Hematopoietic multipotent progenitor cell treated with erythropoietin and hydrocortisone succinate and interleukin-3 and kit ligand, for 15 days (in vitro differentiated cells): ENCODE measurements at regions not wholly inside any gene's neighbourhood (a gene's known extent, or its start where the extent isn't known, plus 50 kb on each side); places are given as distances from the start of the nearest gene placed in this dataset.
"Not testable (repeated sequence)": the region's sequence is repeated elsewhere in the genome, so short reads cannot be mapped to it uniquely, and the experiment has no call there.

Experiments used
- DNase-seq: peaks from one replicate; pipeline ENCODE4 v3.0.0-alpha.2; 2015; ENCODE audit warnings: low spot score

- no peak for DNase-seq
Measured at GRCh38 chr12:25424211-25424731, 128.8 kb downstream of the LMNTD1 start.

- no peak for DNase-seq
Measured at GRCh38 chr12:25423355-25424050, 129.6 kb downstream of the LMNTD1 start.

DNA sequence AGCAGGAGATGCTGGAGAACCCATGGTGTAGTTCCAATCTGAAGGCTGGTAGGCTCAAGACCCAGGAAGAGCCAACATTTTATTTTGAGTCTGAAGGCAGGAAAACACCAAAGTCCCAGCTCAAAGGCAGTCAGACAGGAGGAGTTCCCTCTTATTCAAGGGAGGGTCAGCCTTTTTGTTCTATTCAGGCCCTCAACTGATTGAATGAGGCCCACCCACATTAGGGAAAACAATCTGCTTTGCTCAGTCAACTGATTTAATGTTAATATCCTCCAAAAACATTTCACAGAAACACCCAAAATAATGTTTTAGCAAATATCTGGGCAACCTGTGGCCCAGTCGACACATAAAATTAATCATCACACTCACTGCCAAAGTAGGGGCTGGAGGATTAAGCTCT lies 130.8 kb downstream of the LMNTD1 start:
- DNase-seq = no peak

GRCh38 chr12:25421651-25422167 lies 131.4 kb downstream of the LMNTD1 start:
- DNase-seq = no peak

GRCh38 chr12:25420116-25420515 lies 133.0 kb downstream of the LMNTD1 start:
- no peak for DNase-seq

GRCh38 chr12:25419595-25419994 lies 133.5 kb downstream of the LMNTD1 start:
- DNase-seq = no peak

DNA sequence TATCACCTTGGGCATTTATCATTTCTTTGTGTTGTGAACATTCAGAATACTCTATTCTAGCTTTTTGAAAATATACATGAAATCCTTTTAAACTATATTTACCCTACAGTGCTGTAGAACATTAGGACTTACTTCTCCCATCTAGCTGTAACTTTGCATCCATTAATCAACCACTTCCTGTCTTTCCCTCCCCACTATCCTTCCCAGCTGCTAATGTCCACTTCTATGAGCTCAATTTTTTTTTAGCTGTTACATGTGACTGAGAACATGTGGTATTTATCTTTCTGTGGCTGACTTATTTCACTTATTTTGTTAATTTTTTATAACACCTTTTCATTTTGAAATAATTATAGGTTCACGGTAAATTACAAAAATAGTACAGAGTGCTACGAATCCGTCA lies 136.0 kb downstream of the LMNTD1 start:
- DNase-seq = no peak

DNA sequence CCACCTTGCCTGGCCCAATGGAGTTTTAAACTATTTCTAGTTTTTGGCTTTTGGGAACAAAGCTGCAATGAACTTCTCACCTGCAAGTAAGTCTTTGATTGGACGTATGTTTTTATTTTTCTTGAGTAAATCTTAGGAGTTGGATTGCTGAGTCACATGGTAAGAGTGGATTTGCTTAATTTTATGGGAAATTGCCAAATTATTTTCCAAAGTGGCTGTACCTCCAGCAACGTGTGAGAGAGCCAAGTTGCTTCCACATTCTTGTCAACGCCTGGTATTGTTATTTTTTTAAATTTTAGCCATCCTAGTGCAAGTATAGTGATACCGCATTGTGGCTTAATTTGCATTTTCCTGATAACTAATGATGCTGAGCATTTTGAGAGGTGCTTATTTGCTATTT lies 136.6 kb downstream of the LMNTD1 start:
- no peak for DNase-seq

- no peak for DNase-seq
Measured at GRCh38 chr12:25415004-25415403, 138.1 kb downstream of the LMNTD1 start.

GRCh38 chr12:25412735-25413134 lies 140.3 kb downstream of the LMNTD1 start:
- DNase-seq = no peak

DNA sequence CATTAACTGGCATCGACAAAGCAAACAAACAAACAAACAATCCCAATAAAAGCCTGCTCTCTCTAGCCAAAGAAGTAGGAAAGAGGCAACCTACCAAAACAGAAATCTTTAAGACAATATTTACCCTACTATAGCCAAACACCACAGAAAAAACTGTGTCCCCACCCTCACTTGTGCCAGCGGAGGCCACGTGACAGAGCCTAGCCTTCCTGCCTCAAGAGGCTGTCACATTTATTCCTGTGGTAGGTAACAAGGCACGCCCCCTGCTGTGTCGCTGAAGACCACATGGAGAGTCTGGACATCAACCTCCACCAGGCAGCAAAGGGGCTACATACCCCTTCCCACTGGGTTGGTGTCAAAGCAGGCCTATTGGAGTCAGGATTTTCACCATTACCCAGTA lies 148.1 kb downstream of the LMNTD1 start:
- no peak for DNase-seq

DNA sequence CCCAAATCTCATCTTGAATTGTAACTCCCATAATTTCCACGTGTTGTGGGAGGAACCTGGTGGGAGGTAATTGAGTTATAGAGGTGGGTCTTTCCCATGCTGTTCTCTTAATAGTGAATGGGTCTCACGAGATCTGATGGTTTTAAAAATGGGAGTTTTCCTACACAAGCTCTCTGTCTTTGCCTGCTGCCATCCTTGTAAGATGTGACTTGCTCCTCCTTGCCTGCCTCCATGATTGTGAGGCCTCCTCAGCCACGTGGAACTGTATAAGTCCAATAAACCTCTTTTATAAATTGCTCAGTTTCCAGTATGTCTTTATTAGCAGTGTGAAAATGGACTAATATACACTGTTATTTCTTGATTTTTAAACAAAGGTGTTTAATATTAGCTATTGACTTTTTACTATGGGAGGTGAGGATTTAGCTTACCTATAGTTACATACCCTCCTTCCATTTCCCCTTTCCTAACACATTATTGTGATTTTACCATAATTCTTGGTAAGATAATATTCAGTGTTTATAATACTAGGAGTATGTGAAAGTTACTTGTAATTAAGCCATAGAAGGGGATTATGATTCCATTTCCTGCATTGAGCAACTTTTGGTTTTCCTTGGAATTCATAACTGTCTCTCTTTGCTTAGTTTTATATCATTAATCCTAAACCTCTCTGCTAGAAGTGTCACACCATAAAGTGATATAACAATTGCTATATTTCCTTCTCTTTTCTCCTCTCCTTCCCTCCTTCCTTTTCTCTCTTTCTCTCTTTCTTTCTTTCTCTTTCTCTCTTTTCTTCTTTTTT lies 151.0 kb upstream of the KRAS start:
- no peak for DNase-seq

DNA sequence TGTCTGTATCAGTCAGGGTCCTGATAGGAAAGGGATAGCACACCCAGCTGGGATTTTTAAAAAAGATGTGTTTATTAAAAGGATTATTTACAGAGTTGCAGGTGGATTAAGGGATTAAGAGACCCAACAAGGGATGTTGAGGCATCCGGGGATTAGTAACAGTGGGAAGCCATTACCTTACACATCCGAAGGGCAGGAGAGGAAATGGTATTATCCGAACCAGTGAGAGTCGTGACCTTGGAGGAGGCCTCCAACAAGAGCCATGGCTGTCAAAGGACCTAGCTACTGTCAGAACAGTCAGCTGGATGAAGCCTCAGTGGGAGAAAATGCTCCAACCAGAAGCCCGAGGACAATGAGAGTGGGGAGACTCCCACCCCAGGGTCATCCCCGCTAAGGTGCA lies 146.3 kb upstream of the KRAS start:
- no peak for DNase-seq

GRCh38 chr12:25395227-25395626 lies 144.5 kb upstream of the KRAS start:
- no peak for DNase-seq

GRCh38 chr12:25394775-25395174 lies 144.0 kb upstream of the KRAS start:
- DNase-seq = not testable (repeated sequence)

- DNase-seq = no peak
Measured at GRCh38 chr12:25394025-25394424, 143.3 kb upstream of the KRAS start.

DNA sequence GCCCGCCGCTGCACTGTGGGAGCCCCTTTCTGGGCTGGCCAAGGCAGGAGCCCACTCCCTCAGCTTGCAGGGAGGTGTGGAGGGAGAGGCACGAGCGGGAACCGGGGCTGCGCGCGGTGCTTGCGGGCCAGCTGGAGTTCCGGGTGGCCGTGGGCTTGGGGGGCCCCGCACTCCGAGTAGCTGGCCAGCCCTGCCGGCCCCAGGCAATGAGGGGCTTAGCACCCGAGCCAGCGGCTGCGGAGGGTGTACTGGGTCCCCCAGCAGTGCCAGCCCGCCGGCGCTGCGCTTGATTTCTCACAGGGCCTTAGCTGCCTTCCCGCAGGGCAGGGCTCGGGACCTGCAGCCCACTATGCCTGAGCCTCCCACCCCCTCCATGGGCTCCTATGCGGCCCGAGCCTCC lies 140.6 kb upstream of the KRAS start:
- DNase-seq = not testable (repeated sequence)

DNA sequence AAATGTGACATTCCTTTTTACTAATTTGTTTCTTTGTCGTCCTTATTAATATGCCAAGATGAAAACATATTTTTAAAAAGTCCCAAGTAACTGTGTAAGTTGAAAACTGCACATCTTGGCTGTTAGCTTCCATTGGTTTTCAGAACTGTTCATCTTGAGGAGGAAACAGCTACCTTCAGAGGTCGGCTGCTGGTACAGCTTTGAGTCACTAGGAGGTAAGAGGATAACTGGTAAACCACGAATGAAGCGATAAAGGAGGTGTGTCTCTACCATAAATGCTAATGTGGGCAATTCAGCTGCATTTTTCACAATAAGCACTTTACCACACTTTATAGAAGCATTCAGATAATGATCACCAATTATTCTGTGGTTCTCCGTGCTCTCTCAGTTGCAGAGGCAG lies 137.5 kb upstream of the KRAS start:
- no peak for DNase-seq

DNA sequence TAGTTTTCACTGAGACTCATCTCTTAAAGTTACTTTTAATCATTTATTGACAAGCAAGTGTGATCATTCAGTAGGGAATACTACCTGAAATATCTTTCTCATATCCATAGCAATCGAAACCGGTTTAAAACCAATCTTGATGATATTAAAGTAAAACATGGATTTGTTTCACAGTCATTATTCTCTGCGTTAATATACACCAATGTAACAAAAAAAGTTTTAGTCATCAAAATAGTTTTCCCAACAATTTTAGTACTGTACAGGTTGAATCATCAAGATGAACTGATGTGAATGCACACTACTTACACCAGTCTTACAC lies 137.0 kb upstream of the KRAS start:
- DNase-seq = no peak

- peak; percentile 88 for DNase-seq
Measured at GRCh38 chr12:25386831-25387731, 136.4 kb upstream of the KRAS start.

DNA sequence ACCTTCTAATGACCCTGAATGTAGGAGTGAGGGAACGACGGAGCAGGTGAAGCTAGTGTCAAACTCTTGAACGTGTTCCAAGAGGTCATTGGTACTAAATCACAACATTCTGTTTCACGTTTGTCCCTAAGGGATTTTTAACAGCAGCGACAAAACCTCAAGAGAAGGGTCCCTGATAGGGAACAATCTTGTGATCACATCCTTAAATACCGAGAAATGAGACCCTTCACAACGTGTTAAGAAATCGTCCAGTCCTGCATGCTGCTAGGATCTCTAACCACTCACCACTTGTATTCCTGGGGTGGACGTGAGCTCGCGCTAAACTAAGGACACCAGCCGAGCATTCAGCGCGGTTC lies 134.1 kb upstream of the KRAS start:
- peak; percentile 5 for DNase-seq
